Breast epithelium (tissue), 3 donors: ENCODE measurements at regions not wholly inside any gene's neighbourhood (a gene's known extent, or its start where the extent isn't known, plus 50 kb on each side); places are given as distances from the start of the nearest gene placed in this dataset.
"Not testable (repeated sequence)": the region's sequence is repeated elsewhere in the genome, so short reads cannot be mapped to it uniquely, and the experiment has no call there.

Experiments
- POLR2A ChIP-seq: fragments of 450-650 bp; IDR thresholded peaks from one replicate; pipeline ENCODE4 v1.6.1; 2016; ENCODE audit warnings: antibody characterized with exemption, mild to moderate bottlenecking, moderate library complexity
- POLR2AphosphoS5 ChIP-seq, 3 donors: sonication (generic); formaldehyde crosslinking; IDR thresholded peaks; one replicate each; pipeline ENCODE4 v1.6.1; 2017; ENCODE audit warnings: antibody characterized with exemption in 3 of 3
- TF ChIP-seq, protein P1 (sequence below), 3 donors: fragments of 450-650 bp; IDR thresholded peaks; one replicate each; pipeline ENCODE4 v1.5.1; 2016 to 2017; ENCODE audit warnings: antibody characterized with exemption in 3 of 3, mild to moderate bottlenecking in 3 of 3, moderate library complexity in 3 of 3

DNA sequence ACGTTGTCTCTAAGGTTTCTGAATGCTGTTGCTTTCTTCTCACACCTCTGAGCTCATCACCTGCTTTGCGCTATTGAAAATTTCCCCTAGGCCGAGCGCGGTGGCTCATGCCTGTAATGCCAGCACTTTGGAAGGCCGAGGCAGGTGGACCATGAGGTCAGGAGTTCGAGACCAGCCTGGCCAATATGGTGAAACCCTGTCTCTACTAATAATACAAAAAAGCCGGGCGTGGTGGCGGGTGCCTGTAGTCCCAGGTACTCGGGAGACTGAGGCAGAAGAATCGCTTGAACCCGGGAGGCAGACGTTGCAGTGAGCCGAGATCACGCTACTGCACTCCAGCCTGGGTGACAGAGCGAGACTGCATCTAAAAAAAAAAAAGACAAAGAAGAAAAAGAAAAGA, 422.0 kb upstream of the DPH6 start:
- TF ChIP-seq, protein P1, sequence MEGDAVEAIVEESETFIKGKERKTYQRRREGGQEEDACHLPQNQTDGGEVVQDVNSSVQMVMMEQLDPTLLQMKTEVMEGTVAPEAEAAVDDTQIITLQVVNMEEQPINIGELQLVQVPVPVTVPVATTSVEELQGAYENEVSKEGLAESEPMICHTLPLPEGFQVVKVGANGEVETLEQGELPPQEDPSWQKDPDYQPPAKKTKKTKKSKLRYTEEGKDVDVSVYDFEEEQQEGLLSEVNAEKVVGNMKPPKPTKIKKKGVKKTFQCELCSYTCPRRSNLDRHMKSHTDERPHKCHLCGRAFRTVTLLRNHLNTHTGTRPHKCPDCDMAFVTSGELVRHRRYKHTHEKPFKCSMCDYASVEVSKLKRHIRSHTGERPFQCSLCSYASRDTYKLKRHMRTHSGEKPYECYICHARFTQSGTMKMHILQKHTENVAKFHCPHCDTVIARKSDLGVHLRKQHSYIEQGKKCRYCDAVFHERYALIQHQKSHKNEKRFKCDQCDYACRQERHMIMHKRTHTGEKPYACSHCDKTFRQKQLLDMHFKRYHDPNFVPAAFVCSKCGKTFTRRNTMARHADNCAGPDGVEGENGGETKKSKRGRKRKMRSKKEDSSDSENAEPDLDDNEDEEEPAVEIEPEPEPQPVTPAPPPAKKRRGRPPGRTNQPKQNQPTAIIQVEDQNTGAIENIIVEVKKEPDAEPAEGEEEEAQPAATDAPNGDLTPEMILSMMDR (IDR thresholded peaks at IDR 0.05): not testable (repeated sequence)
- not testable (repeated sequence) for TF ChIP-seq POLR2A; POLR2AphosphoS5 (IDR thresholded peaks at IDR 0.05)
